ENCODE measurements at regions not wholly inside any gene's neighbourhood (a gene's known extent, or its start where the extent isn't known, plus 50 kb on each side); places are given as distances from the start of the nearest gene placed in this dataset.
"Not testable (repeated sequence)": the region's sequence is repeated elsewhere in the genome, so short reads cannot be mapped to it uniquely, and the experiment has no call there.

- no peak for TF ChIP-seq CTCF (IDR thresholded peaks at IDR 0.05; ENCODE audit: borderline replicate concordance, insufficient read depth, low read depth, low read length)
These were observed 111.6 kb upstream of the ADTRP start for GRCh38 chr6:11890209-11890608.

GRCh38 chr6:11889572-11889971 is 111.0 kb upstream of the ADTRP start:
- H3K4me3 ChIP-seq (ENCODE audit: low read depth, low read length) = no peak overlapping the region
- no peak for TF ChIP-seq CTCF (IDR thresholded peaks at IDR 0.05; ENCODE audit: borderline replicate concordance, insufficient read depth, low read depth, low read length)

More at GRCh38 chr6:11890209-11890608, 111.6 kb upstream of the ADTRP start:
- H3K4me3 ChIP-seq (ENCODE audit: low read depth, low read length) = no peak overlapping the region

GRCh38 chr6:11888727-11889126 is 110.1 kb upstream of the ADTRP start:
- TF ChIP-seq CTCF (IDR thresholded peaks at IDR 0.05; ENCODE audit: borderline replicate concordance, insufficient read depth, low read depth, low read length) = no peak
- H3K4me3 ChIP-seq (ENCODE audit: low read depth, low read length) = no peak overlapping the region

GRCh38 chr6:11885159-11885558 is 106.6 kb upstream of the ADTRP start:
- no peak overlapping the region for H3K4me3 ChIP-seq (ENCODE audit: low read depth, low read length)
- no peak for TF ChIP-seq CTCF (IDR thresholded peaks at IDR 0.05; ENCODE audit: borderline replicate concordance, insufficient read depth, low read depth, low read length)

- not testable (repeated sequence) for H3K4me3 ChIP-seq (ENCODE audit: low read depth, low read length)
These were observed 104.9 kb upstream of the ADTRP start for GRCh38 chr6:11883471-11883870.

GRCh38 chr6:11880156-11880555 is 101.6 kb upstream of the ADTRP start:
- H3K4me3 ChIP-seq (ENCODE audit: low read depth, low read length) = not testable (repeated sequence)

GRCh38 chr6:11878735-11879134 is 100.1 kb upstream of the ADTRP start:
- TF ChIP-seq CTCF (IDR thresholded peaks at IDR 0.05; ENCODE audit: borderline replicate concordance, insufficient read depth, low read depth, low read length) = no peak

GRCh38 chr6:11878029-11878428 is 99.4 kb upstream of the ADTRP start:
- TF ChIP-seq CTCF (IDR thresholded peaks at IDR 0.05; ENCODE audit: borderline replicate concordance, insufficient read depth, low read depth, low read length) = no peak
- H3K4me3 ChIP-seq (ENCODE audit: low read depth, low read length) = no peak overlapping the region

More at GRCh38 chr6:11878735-11879134, 100.1 kb upstream of the ADTRP start:
- no peak overlapping the region for H3K4me3 ChIP-seq (ENCODE audit: low read depth, low read length)
